Activated CD4-positive, alpha-beta T cell treated with anti-CD3 and anti-CD28 coated beads, Interleukin-2, amount 50 U/mL, for 4 hours (primary cell): ENCODE measurements at regions not wholly inside any gene's neighbourhood (a gene's known extent, or its start where the extent isn't known, plus 50 kb on each side); places are given as distances from the start of the nearest gene placed in this dataset.

Experiments
- DNase-seq, 2 experiments: peaks; one replicate each; pipeline ENCODE4 v3.0.0-alpha.2; 2020

- no peak for DNase-seq
Observed at GRCh38 chr14:71203306-71203705, 296.0 kb downstream of the PCNX1 start.

GRCh38 chr14:71204231-71204630 is 297.0 kb downstream of the PCNX1 start:
- DNase-seq = no peak

GRCh38 chr14:71204768-71205167 is 297.5 kb downstream of the PCNX1 start:
- no peak for DNase-seq

- no peak for DNase-seq
Observed at GRCh38 chr14:71206123-71206522, 298.9 kb downstream of the PCNX1 start.

GRCh38 chr14:71206766-71207371 is 299.6 kb downstream of the PCNX1 start:
- DNase-seq = no peak

- DNase-seq = no peak
Observed at GRCh38 chr14:71208702-71209357, 301.6 kb downstream of the PCNX1 start.

GRCh38 chr14:71209888-71210287 is 302.6 kb downstream of the PCNX1 start:
- no peak for DNase-seq

- DNase-seq = no peak
Observed at GRCh38 chr14:71212093-71212492, 304.8 kb downstream of the PCNX1 start.

- DNase-seq = no peak
Observed at GRCh38 chr14:71212683-71213107, 305.4 kb downstream of the PCNX1 start.

- no peak for DNase-seq
Observed at GRCh38 chr14:71214241-71214640, 307.0 kb downstream of the PCNX1 start.

GRCh38 chr14:71220462-71220861 is 313.2 kb downstream of the PCNX1 start:
- DNase-seq = no peak

- DNase-seq = no peak
Observed at GRCh38 chr14:71221119-71221518, 313.9 kb downstream of the PCNX1 start.

- no peak for DNase-seq
Observed at GRCh38 chr14:71225113-71225512, 317.9 kb downstream of the PCNX1 start.

GRCh38 chr14:71228711-71229110 is 321.5 kb downstream of the PCNX1 start:
- DNase-seq = no peak

- DNase-seq = no peak
Observed at GRCh38 chr14:71229875-71230274, 322.6 kb downstream of the PCNX1 start.

GRCh38 chr14:71230897-71231296 is 323.6 kb downstream of the PCNX1 start:
- no peak for DNase-seq

- DNase-seq = no peak
Observed at GRCh38 chr14:71231521-71232393, 324.5 kb downstream of the PCNX1 start.

- no peak for DNase-seq
Observed at GRCh38 chr14:71232506-71232905, 325.2 kb downstream of the PCNX1 start.

- DNase-seq = no peak
Observed at GRCh38 chr14:71235875-71236274, 328.6 kb downstream of the PCNX1 start.

GRCh38 chr14:71236487-71236886 is 329.2 kb downstream of the PCNX1 start:
- no peak for DNase-seq

- DNase-seq = no peak
Observed at GRCh38 chr14:71237556-71237955, 330.3 kb downstream of the PCNX1 start.

- DNase-seq = no peak
Observed at GRCh38 chr14:71238835-71239234, 331.6 kb downstream of the PCNX1 start.

- no peak for DNase-seq
Observed at GRCh38 chr14:71240171-71240570, 332.9 kb downstream of the PCNX1 start.
